ENCODE measurements at regions not wholly inside any gene's neighbourhood (a gene's known extent, or its start where the extent isn't known, plus 50 kb on each side); places are given as distances from the start of the nearest gene placed in this dataset.

DNA sequence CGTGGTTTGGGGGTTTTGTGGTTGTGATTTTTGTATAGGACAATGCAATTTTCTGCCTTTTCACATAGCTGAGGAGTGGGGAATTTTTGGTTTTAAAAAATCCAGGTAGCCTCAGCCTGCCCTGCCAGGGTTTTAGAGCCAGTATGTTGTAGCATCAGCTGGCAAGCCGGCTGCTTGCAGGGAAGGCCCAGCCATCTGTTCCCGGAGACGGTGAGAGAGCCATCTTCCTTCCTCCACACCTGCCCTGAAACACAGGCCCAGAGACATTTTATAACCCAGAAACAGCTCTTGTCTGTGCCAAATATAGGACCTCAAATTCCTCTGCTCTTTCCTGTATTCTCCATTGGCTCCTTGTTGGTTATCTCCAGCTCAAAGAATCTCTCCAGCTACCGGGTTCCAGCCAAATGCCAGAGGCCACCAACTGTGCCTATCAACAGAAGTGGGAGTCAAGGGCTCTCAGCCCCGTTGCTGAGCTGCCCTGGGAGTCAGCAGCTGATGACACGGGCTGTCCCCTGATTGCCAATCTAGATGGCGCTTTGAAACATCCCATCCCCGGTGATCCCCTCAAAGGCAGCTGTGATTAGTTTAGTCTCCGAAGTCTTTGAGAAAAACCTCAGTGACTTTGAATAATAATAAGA, 595.2 kb downstream of the MID1IP1 start:
- WGBS (ENCODE audit: insufficient coverage, low coverage, missing lambda C conversion rate): 2% methylated on average over 8 of the region's 10 CpGs
- H2AFZ ChIP-seq (ENCODE audit: low read depth, low read length): no peak overlapping the region
- no peak overlapping the region for H3K9ac ChIP-seq (ENCODE audit: insufficient read depth in 1 of 2, low read depth in 2 of 2, low read length in 2 of 2)
- no peak for DNase-seq (ENCODE audit: extremely low read depth in 1 of 4, low spot score in 3 of 4)
- POLR2A ChIA-PET: interaction anchor here (0.6 kb wide), 1 partner anchor 635 kb away, joined by 4 read pairs; no protein-coding TSS in a partner anchor
- H3K9me1 ChIP-seq (ENCODE audit: control insufficient read depth, insufficient read depth, low read length): no peaks in the 10 kb centered on the region
- H3K4me3 ChIP-seq: no peak overlapping the region
- no peaks in the 10 kb centered on the region for H3K4me1 ChIP-seq (replicated peaks in 1 of 2; ENCODE audit: control insufficient read depth in 2 of 2, insufficient read depth in 2 of 2, low read length in 2 of 2)
- in situ Hi-C loops (cut with MboI): no loop called here
- TF ChIP-seq ZNF696 (CRISPR knock-in tag; conservative IDR thresholded peaks at IDR 0.05) (no peak), ELF4 (CRISPR knock-in tag; IDR thresholded peaks at IDR 0.05) (no peak), HNRNPL (IDR thresholded peaks at IDR 0.05; ENCODE audit: low read depth, low read length) (no peak), PRPF4 (IDR thresholded peaks at IDR 0.05; ENCODE audit: insufficient read depth, low read depth, low read length, poor library complexity, severe bottlenecking) (no peak), PHB2 (IDR thresholded peaks at IDR 0.05; ENCODE audit: low read depth) (no peak), BACH1 (tag; IDR thresholded peaks at IDR 0.05) (no peak), ZBED1 (IDR thresholded peaks at IDR 0.05) (no peak), GATAD2A (IDR thresholded peaks at IDR 0.05) (no peak), ELF1 (tag; IDR thresholded peaks at IDR 0.05) (no peak), NCOR1 (IDR thresholded peaks at IDR 0.05) (no peak)
- TF ChIP-seq, protein P1, sequence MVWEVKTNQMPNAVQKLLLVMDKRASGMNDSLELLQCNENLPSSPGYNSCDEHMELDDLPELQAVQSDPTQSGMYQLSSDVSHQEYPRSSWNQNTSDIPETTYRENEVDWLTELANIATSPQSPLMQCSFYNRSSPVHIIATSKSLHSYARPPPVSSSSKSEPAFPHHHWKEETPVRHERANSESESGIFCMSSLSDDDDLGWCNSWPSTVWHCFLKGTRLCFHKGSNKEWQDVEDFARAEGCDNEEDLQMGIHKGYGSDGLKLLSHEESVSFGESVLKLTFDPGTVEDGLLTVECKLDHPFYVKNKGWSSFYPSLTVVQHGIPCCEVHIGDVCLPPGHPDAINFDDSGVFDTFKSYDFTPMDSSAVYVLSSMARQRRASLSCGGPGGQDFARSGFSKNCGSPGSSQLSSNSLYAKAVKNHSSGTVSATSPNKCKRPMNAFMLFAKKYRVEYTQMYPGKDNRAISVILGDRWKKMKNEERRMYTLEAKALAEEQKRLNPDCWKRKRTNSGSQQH (CRISPR knock-in tag; IDR thresholded peaks at IDR 0.05): no peak
- TF ChIP-seq, protein P2, sequence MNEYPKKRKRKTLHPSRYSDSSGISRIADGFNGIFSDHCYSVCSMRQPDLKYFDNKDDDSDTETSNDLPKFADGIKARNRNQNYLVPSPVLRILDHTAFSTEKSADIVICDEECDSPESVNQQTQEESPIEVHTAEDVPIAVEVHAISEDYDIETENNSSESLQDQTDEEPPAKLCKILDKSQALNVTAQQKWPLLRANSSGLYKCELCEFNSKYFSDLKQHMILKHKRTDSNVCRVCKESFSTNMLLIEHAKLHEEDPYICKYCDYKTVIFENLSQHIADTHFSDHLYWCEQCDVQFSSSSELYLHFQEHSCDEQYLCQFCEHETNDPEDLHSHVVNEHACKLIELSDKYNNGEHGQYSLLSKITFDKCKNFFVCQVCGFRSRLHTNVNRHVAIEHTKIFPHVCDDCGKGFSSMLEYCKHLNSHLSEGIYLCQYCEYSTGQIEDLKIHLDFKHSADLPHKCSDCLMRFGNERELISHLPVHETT (CRISPR knock-in tag; conservative IDR thresholded peaks at IDR 0.05 in 1 of 2, IDR thresholded peaks at IDR 0.05 in 1 of 2): no peak
- H3K79me2 ChIP-seq (ENCODE audit: control insufficient read depth, insufficient read depth, low read length): no peaks in the 10 kb centered on the region
- CTCF ChIA-PET (ENCODE audit: low intra/inter-chr PET ratio): no interaction called here
- no peak overlapping the region for H3K4me2 ChIP-seq (ENCODE audit: insufficient read depth, low read length)
- no peaks in the 10 kb centered on the region for H3K9me3 ChIP-seq (replicated peaks; ENCODE audit: control insufficient read depth, insufficient read depth, low read depth, low read length)
- no peaks in the 10 kb centered on the region; a peak in 1 of 5 replicates for H3K27me3 ChIP-seq (ENCODE audit: control insufficient read depth in 2 of 2, insufficient read depth in 2 of 2, low read length in 2 of 2)
- H3K36me3 ChIP-seq (ENCODE audit: control insufficient read depth, insufficient read depth, low read length): no peaks in the 10 kb centered on the region
- H4K20me1 ChIP-seq (replicated peaks; ENCODE audit: control insufficient read depth, insufficient read depth, low read length): no peaks in the 10 kb centered on the region
- intact Hi-C loops (cut with micrococcal nuclease): no loop called here
- ATAC-seq: no peak
- no peak overlapping the region for H3K27ac ChIP-seq (ENCODE audit: extremely low read depth, low read depth, low read length)
- no TSS peak for BruUV-seq (replicated peaks)
- FAIRE-seq: no peak
